ENCODE measurements at regions not wholly inside any gene's neighbourhood (a gene's known extent, or its start where the extent isn't known, plus 50 kb on each side); places are given as distances from the start of the nearest gene placed in this dataset.

- ATAC-seq (ENCODE audit: low read depth) (no peak), DNase-seq (ENCODE audit: low spot score) (no peak)
- H3K27ac ChIP-seq (ENCODE audit: poor library complexity, severe bottlenecking) = no peak overlapping the region
- H3K4me1 ChIP-seq (ENCODE audit: insufficient read depth, poor library complexity, severe bottlenecking) = no peaks in the 10 kb centered on the region
- no peak for TF ChIP-seq CTCF (IDR thresholded peaks at IDR 0.05; ENCODE audit: poor library complexity, severe bottlenecking)
- no peak overlapping the region for H3K4me3 ChIP-seq (ENCODE audit: severe bottlenecking)
- no peaks in the 10 kb centered on the region for H3K36me3 ChIP-seq (ENCODE audit: low read depth)
- H3K9me3 ChIP-seq (ENCODE audit: severe bottlenecking) = no peaks in the 10 kb centered on the region
- no peaks in the 10 kb centered on the region for H3K27me3 ChIP-seq (ENCODE audit: insufficient read depth, poor library complexity, severe bottlenecking)
Measured at GRCh38 chr1:82722608-82723007, 921.9 kb downstream of the ADGRL2 start.

- H3K4me1 ChIP-seq (ENCODE audit: insufficient read depth, poor library complexity, severe bottlenecking) = no peaks in the 10 kb centered on the region
- H3K4me3 ChIP-seq (ENCODE audit: severe bottlenecking) = no peak overlapping the region
- no peak for TF ChIP-seq CTCF (IDR thresholded peaks at IDR 0.05; ENCODE audit: poor library complexity, severe bottlenecking)
- H3K27ac ChIP-seq (ENCODE audit: poor library complexity, severe bottlenecking) = no peak overlapping the region
- ATAC-seq (ENCODE audit: low read depth) = no peak
- no peaks in the 10 kb centered on the region for H3K27me3 ChIP-seq (ENCODE audit: insufficient read depth, poor library complexity, severe bottlenecking)
- no peaks in the 10 kb centered on the region for H3K36me3 ChIP-seq (ENCODE audit: low read depth)
- no peaks in the 10 kb centered on the region for H3K9me3 ChIP-seq (ENCODE audit: severe bottlenecking)
- DNase-seq (ENCODE audit: low spot score) = no peak
Measured at GRCh38 chr1:82721702-82722101, 921.0 kb downstream of the ADGRL2 start.

- H3K4me3 ChIP-seq (ENCODE audit: severe bottlenecking) = no peak overlapping the region
- H3K27me3 ChIP-seq (ENCODE audit: insufficient read depth, poor library complexity, severe bottlenecking) = no peaks in the 10 kb centered on the region
- DNase-seq (ENCODE audit: low spot score) = no peak
- H3K4me1 ChIP-seq (ENCODE audit: insufficient read depth, poor library complexity, severe bottlenecking) = no peaks in the 10 kb centered on the region
- TF ChIP-seq CTCF (IDR thresholded peaks at IDR 0.05; ENCODE audit: poor library complexity, severe bottlenecking) = no peak
- ATAC-seq (ENCODE audit: low read depth) = no peak
- H3K36me3 ChIP-seq (ENCODE audit: low read depth) = no peaks in the 10 kb centered on the region
- no peaks in the 10 kb centered on the region for H3K9me3 ChIP-seq (ENCODE audit: severe bottlenecking)
- no peak overlapping the region for H3K27ac ChIP-seq (ENCODE audit: poor library complexity, severe bottlenecking)
Measured at GRCh38 chr1:82718719-82719419, 918.1 kb downstream of the ADGRL2 start.

GRCh38 chr1:82710091-82710490 is 909.4 kb downstream of the ADGRL2 start:
- no peak overlapping the region for H3K27ac ChIP-seq (ENCODE audit: poor library complexity, severe bottlenecking)
- H3K27me3 ChIP-seq (ENCODE audit: insufficient read depth, poor library complexity, severe bottlenecking) = no peaks in the 10 kb centered on the region
- no peak for ATAC-seq (ENCODE audit: low read depth)
- DNase-seq (ENCODE audit: low spot score) = no peak
- H3K4me1 ChIP-seq (ENCODE audit: insufficient read depth, poor library complexity, severe bottlenecking) = no peaks in the 10 kb centered on the region
- no peak overlapping the region for H3K4me3 ChIP-seq (ENCODE audit: severe bottlenecking)
- TF ChIP-seq CTCF (IDR thresholded peaks at IDR 0.05; ENCODE audit: poor library complexity, severe bottlenecking) = no peak
- no peaks in the 10 kb centered on the region for H3K36me3 ChIP-seq (ENCODE audit: low read depth)
- H3K9me3 ChIP-seq (ENCODE audit: severe bottlenecking) = no peaks in the 10 kb centered on the region

GRCh38 chr1:82707681-82708080 is 906.9 kb downstream of the ADGRL2 start:
- Histone ChIP-seq H3K9me3 (ENCODE audit: severe bottlenecking) (no peaks in the 10 kb centered on the region), H3K27ac (ENCODE audit: poor library complexity, severe bottlenecking) (no peak overlapping the region), H3K27me3 (ENCODE audit: insufficient read depth, poor library complexity, severe bottlenecking) (no peaks in the 10 kb centered on the region), H3K4me3 (ENCODE audit: severe bottlenecking) (no peak overlapping the region), H3K36me3 (ENCODE audit: low read depth) (no peaks in the 10 kb centered on the region), H3K4me1 (ENCODE audit: insufficient read depth, poor library complexity, severe bottlenecking) (no peaks in the 10 kb centered on the region)
- no peak for DNase-seq (ENCODE audit: low spot score)
- ATAC-seq (ENCODE audit: low read depth) = no peak
- TF ChIP-seq CTCF (IDR thresholded peaks at IDR 0.05; ENCODE audit: poor library complexity, severe bottlenecking) = no peak
